ENCODE measurements at regions not wholly inside any gene's neighbourhood (a gene's known extent, or its start where the extent isn't known, plus 50 kb on each side); places are given as distances from the start of the nearest gene placed in this dataset.
A peak's percentile ranks its signal among the peaks of the same experiment; 100 is the strongest.
"Not testable (repeated sequence)": the region's sequence is repeated elsewhere in the genome, so short reads cannot be mapped to it uniquely, and the experiment has no call there.

- ChIA-PET CTCF (no interaction called here), POLR2A (interaction anchor here (0.5 kb wide), 1 partner anchor 199 kb away, joined by 3 read pairs; the partner anchor contains the start of gene UBE2E3)
- DNase-seq (ENCODE audit: low read depth, low spot score): peak; percentile 4
- TF ChIP-seq CTCF (IDR thresholded peaks at IDR 0.05; ENCODE audit: insufficient read depth, low read length, missing control alignments): no peak
- no peak overlapping the region for H3K4me3 ChIP-seq (ENCODE audit: low read depth, low read length)
Measured at GRCh38 chr2:180781276-180781675, 199.1 kb upstream of the UBE2E3 start.

- DNase-seq (ENCODE audit: low read depth, low spot score): no peak
- TF ChIP-seq CTCF (IDR thresholded peaks at IDR 0.05; ENCODE audit: insufficient read depth, low read length, missing control alignments): no peak
- no peak overlapping the region for H3K4me3 ChIP-seq (ENCODE audit: low read depth, low read length)
- ChIA-PET CTCF (no interaction called here), POLR2A (no interaction called here)
Measured at GRCh38 chr2:180778291-180778690, 202.1 kb upstream of the UBE2E3 start.

GRCh38 chr2:180776921-180777320 is 203.5 kb upstream of the UBE2E3 start:
- DNase-seq (ENCODE audit: low read depth, low spot score): peak; percentile 42
- ChIA-PET POLR2A (no interaction called here), CTCF (no interaction called here)
- no peak for TF ChIP-seq CTCF (IDR thresholded peaks at IDR 0.05; ENCODE audit: insufficient read depth, low read length, missing control alignments)
- no peak overlapping the region for H3K4me3 ChIP-seq (ENCODE audit: low read depth, low read length)

GRCh38 chr2:180775711-180776110 is 204.7 kb upstream of the UBE2E3 start:
- no peak for TF ChIP-seq CTCF (IDR thresholded peaks at IDR 0.05; ENCODE audit: insufficient read depth, low read length, missing control alignments)
- ChIA-PET CTCF (no interaction called here), POLR2A (no interaction called here)
- no peak for DNase-seq (ENCODE audit: low read depth, low spot score)
- H3K4me3 ChIP-seq (ENCODE audit: low read depth, low read length): no peak overlapping the region

GRCh38 chr2:180765316-180765715 is 215.1 kb upstream of the UBE2E3 start:
- POLR2A ChIA-PET: not testable (repeated sequence)

GRCh38 chr2:180763263-180763989 is 217.0 kb upstream of the UBE2E3 start:
- CTCF ChIA-PET: interaction anchor here (0.8 to 1.5 kb wide), 2 partner anchors 9 to 23 kb away, joined by 4 read pairs; no protein-coding TSS in a partner anchor
- no peak overlapping the region for H3K4me3 ChIP-seq (ENCODE audit: low read depth, low read length)
- TF ChIP-seq CTCF (IDR thresholded peaks at IDR 0.05; ENCODE audit: insufficient read depth, low read length, missing control alignments): no peak
- POLR2A ChIA-PET: no interaction called here
- no peak for DNase-seq (ENCODE audit: low read depth, low spot score)

More at GRCh38 chr2:180765316-180765715, 215.1 kb upstream of the UBE2E3 start:
- CTCF ChIA-PET; H3K4me3 ChIP-seq (ENCODE audit: low read depth, low read length); DNase-seq (ENCODE audit: low read depth, low spot score): not testable (repeated sequence)

GRCh38 chr2:180761224-180761623 is 219.2 kb upstream of the UBE2E3 start:
- no peak for TF ChIP-seq CTCF (IDR thresholded peaks at IDR 0.05; ENCODE audit: insufficient read depth, low read length, missing control alignments)
- CTCF ChIA-PET: no interaction called here
- no peak overlapping the region for H3K4me3 ChIP-seq (ENCODE audit: low read depth, low read length)
- POLR2A ChIA-PET: no interaction called here
- DNase-seq (ENCODE audit: low read depth, low spot score): no peak
